ENCODE measurements at regions not wholly inside any gene's neighbourhood (a gene's known extent, or its start where the extent isn't known, plus 50 kb on each side); places are given as distances from the start of the nearest gene placed in this dataset.

GRCh38 chr3:165283328-165283727 lies 87.1 kb upstream of the SLITRK3 start:
- no peak overlapping the region for H3K4me3 Mint-ChIP-seq
- no peaks in the 10 kb centered on the region for H3K4me1 Mint-ChIP-seq
- DNase-seq (no peak), ATAC-seq (no peak)
- no peaks in the 10 kb centered on the region for H3K27me3 Mint-ChIP-seq
- no peaks in the 10 kb centered on the region for H3K36me3 Mint-ChIP-seq
- H3K9me3 Mint-ChIP-seq (ENCODE audit: low read depth) = peaks cover 1% of the 10 kb centered on the region
- CTCF ChIA-PET = no interaction called here
- H3K27ac Mint-ChIP-seq = no peak overlapping the region

DNA sequence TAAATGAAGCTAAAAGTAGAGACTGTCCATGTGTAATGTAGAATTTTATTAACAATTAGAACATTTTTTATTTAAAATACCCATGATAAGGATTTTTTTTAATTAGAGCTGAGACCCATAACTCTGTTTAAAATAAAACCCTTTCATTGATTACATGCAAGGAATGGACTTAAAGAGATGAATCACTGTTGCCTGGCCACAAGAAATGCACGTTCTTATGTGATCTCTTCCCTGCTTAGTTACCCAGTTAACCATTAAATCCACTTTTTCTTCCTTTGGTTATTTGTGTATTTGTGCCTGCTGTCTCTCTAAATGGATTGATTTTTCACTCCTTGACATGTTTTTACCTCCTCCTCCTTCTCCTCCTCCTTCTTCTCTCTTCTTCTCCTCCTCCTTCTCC lies 83.3 kb upstream of the SLITRK3 start:
- H3K27ac Mint-ChIP-seq = no peak overlapping the region
- CTCF ChIA-PET = no interaction called here
- ATAC-seq = no peak
- H3K9me3 Mint-ChIP-seq (ENCODE audit: low read depth) = peaks cover 3% of the 10 kb centered on the region
- H3K4me3 Mint-ChIP-seq = no peak overlapping the region
- no peaks in the 10 kb centered on the region for H3K36me3 Mint-ChIP-seq
- DNase-seq = no peak
- H3K27me3 Mint-ChIP-seq = no peaks in the 10 kb centered on the region
- no peaks in the 10 kb centered on the region for H3K4me1 Mint-ChIP-seq

GRCh38 chr3:165273411-165273810 lies 77.2 kb upstream of the SLITRK3 start:
- no peak for ATAC-seq
- H3K27ac Mint-ChIP-seq = no peak overlapping the region
- CTCF ChIA-PET = no interaction called here
- no peaks in the 10 kb centered on the region for H3K36me3 Mint-ChIP-seq
- peaks cover 6% of the 10 kb centered on the region for H3K9me3 Mint-ChIP-seq (ENCODE audit: low read depth)
- DNase-seq = no peak
- no peaks in the 10 kb centered on the region for H3K4me1 Mint-ChIP-seq
- no peak overlapping the region for H3K4me3 Mint-ChIP-seq
- H3K27me3 Mint-ChIP-seq = no peaks in the 10 kb centered on the region

GRCh38 chr3:165259541-165260193 lies 63.5 kb upstream of the SLITRK3 start:
- Mint-ChIP-seq H3K36me3 (no peaks in the 10 kb centered on the region), H3K9me3 (ENCODE audit: low read depth) (peaks cover 6% of the 10 kb centered on the region), H3K27ac (no peak overlapping the region), H3K27me3 (no peaks in the 10 kb centered on the region), H3K4me1 (no peaks in the 10 kb centered on the region), H3K4me3 (no peak overlapping the region)
- DNase-seq (no peak), ATAC-seq (no peak)
- CTCF ChIA-PET = interaction anchor here (1.2 kb wide), 1 partner anchor 16 kb away, joined by 3 read pairs; no protein-coding TSS in a partner anchor

DNA sequence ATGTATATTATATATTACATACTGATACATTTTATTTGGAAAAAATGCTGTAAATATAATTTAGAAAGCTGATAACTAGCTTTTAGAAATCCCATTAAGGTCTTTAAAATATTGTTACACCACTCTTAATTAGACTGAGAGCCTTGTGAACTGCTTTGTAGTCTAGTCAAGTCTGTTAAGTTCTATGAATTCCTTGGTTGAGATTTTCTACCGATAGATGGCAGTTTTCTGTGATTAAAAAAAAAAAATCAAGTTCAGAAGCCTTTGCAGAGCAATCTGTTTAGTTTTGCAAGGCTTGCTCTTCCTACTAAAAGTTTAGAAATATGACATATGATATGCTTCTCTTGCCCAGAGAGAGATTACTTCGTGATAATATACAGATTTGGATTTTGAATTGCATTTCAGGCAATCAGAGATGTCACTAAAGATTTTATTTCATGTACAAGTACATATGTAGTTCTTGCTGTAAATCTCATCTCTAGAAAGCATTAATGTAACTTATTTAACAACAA lies 60.4 kb upstream of the SLITRK3 start:
- ATAC-seq (no peak), DNase-seq (no peak)
- Mint-ChIP-seq H3K27ac (no peak overlapping the region), H3K27me3 (no peaks in the 10 kb centered on the region), H3K9me3 (ENCODE audit: low read depth) (peaks cover 7% of the 10 kb centered on the region), H3K4me3 (no peak overlapping the region), H3K36me3 (no peaks in the 10 kb centered on the region), H3K4me1 (no peaks in the 10 kb centered on the region)
- CTCF ChIA-PET = no interaction called here

DNA sequence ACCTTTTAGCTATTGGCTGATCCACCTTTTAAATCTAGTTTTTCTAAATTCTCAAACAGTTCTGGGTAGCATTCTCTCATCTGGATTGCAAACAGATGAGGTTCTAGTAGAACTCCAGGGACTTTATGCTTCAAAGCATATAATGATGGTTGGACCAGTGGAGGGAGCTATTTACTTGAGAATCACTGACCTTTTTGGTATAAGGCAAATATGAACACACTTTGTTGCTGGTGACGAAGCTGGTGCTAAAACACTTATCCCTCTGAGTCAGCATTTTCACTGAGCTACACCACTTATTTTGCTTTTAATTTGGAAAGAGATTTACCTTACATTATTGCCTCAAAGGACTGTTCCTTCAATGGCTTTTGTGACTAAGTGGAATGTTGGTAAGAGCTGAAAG lies 58.6 kb upstream of the SLITRK3 start:
- ATAC-seq (no peak), DNase-seq (no peak)
- no peaks in the 10 kb centered on the region for H3K36me3 Mint-ChIP-seq
- H3K9me3 Mint-ChIP-seq (ENCODE audit: low read depth) = peaks cover 4% of the 10 kb centered on the region
- no peak overlapping the region for H3K27ac Mint-ChIP-seq
- CTCF ChIA-PET = no interaction called here
- H3K27me3 Mint-ChIP-seq = no peaks in the 10 kb centered on the region
- no peak overlapping the region for H3K4me3 Mint-ChIP-seq
- H3K4me1 Mint-ChIP-seq = no peaks in the 10 kb centered on the region
